SK-N-SH (cell line): ENCODE measurements at regions not wholly inside any gene's neighbourhood (a gene's known extent, or its start where the extent isn't known, plus 50 kb on each side); places are given as distances from the start of the nearest gene placed in this dataset.

Source experiments
- EP300 ChIP-seq, 2 experiments: IDR thresholded peaks; 2 replicates each; pipeline versions ENCODE4 v1.4.0 to v1.6.1; 2012; ENCODE audit warnings: borderline replicate concordance in 1 of 2, low read depth in 1 of 2, low read length in 1 of 2
- EZH2phosphoT487 ChIP-seq: fragments of 200-600 bp; sonication (generic); IDR thresholded peaks from 2 replicates; pipeline ENCODE4 v1.6.1; 2017; ENCODE audit warnings: low read depth, mixed run types, mild to moderate bottlenecking, antibody characterized with exemption, moderate library complexity, borderline replicate concordance
- GATA2 ChIP-seq: sonication (generic); formaldehyde crosslinking; IDR thresholded peaks from 2 replicates; pipeline ENCODE4 v1.5.0; 2020; ENCODE audit warnings: mild to moderate bottlenecking, missing genetic modification reagents
- JUND ChIP-seq: IDR thresholded peaks from 2 replicates; pipeline ENCODE4 v1.4.0; 2012
- NFIC ChIP-seq: IDR thresholded peaks from 2 replicates; pipeline ENCODE4 v1.4.0; 2012; ENCODE audit warnings: borderline replicate concordance
- POLR2AphosphoS5 ChIP-seq: IDR thresholded peaks from 2 replicates; pipeline ENCODE4 v1.6.1; 2012; ENCODE audit warnings: low read depth, low read length
- RCOR1 ChIP-seq: fragments of 150-350 bp; IDR thresholded peaks from 2 replicates; pipeline ENCODE4 v1.6.1; 2017; ENCODE audit warnings: antibody characterized with exemption, low read length
- TAF1 ChIP-seq: IDR thresholded peaks from 2 replicates; pipeline ENCODE4 v1.6.1; 2012; ENCODE audit warnings: low read depth, mild to moderate bottlenecking, low read length, moderate library complexity, borderline replicate concordance
- TCF12 ChIP-seq: IDR thresholded peaks from 2 replicates; pipeline ENCODE4 v1.4.0; 2012
- USF2 ChIP-seq: fragments of 150-350 bp; IDR thresholded peaks from 2 replicates; pipeline ENCODE4 v1.6.1; 2017; ENCODE audit warnings: antibody characterized with exemption, low read length, low read depth, borderline replicate concordance
- YY1 ChIP-seq: IDR thresholded peaks from 2 replicates; pipeline ENCODE4 v1.4.0; 2012; ENCODE audit warnings: low read depth, mild to moderate bottlenecking
- TF ChIP-seq, protein P1 (sequence below): fragments of 200-600 bp; sonication (generic); IDR thresholded peaks from 2 replicates; pipeline ENCODE4 v1.6.1; 2017; ENCODE audit warnings: antibody characterized with exemption, mild to moderate bottlenecking, moderate library complexity
- TF ChIP-seq, protein P2 (sequence below): IDR thresholded peaks from 2 replicates; pipeline ENCODE4 v1.4.0; 2012; ENCODE audit warnings: low read depth
- TF ChIP-seq, protein P3 (sequence below): IDR thresholded peaks from 2 replicates; pipeline ENCODE4 v1.6.1; 2012; ENCODE audit warnings: mild to moderate bottlenecking, low read depth, low read length, moderate library complexity

GRCh38 chr1:54460861-54461387 lies 54.7 kb upstream of the SSBP3 start:
- TF ChIP-seq, protein P1, sequence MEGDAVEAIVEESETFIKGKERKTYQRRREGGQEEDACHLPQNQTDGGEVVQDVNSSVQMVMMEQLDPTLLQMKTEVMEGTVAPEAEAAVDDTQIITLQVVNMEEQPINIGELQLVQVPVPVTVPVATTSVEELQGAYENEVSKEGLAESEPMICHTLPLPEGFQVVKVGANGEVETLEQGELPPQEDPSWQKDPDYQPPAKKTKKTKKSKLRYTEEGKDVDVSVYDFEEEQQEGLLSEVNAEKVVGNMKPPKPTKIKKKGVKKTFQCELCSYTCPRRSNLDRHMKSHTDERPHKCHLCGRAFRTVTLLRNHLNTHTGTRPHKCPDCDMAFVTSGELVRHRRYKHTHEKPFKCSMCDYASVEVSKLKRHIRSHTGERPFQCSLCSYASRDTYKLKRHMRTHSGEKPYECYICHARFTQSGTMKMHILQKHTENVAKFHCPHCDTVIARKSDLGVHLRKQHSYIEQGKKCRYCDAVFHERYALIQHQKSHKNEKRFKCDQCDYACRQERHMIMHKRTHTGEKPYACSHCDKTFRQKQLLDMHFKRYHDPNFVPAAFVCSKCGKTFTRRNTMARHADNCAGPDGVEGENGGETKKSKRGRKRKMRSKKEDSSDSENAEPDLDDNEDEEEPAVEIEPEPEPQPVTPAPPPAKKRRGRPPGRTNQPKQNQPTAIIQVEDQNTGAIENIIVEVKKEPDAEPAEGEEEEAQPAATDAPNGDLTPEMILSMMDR, result no peak
- TF ChIP-seq EZH2phosphoT487 (no peak), RCOR1 (no peak), YY1 (no peak), JUND (no peak), TCF12 (no peak), USF2 (no peak), GATA2 (CRISPR knock-in tag) (no peak), EP300 (IDR thresholded peaks at IDR 0.05; ENCODE audit: borderline replicate concordance in 1 of 2, low read depth in 1 of 2, low read length in 1 of 2) (no peak), POLR2AphosphoS5 (no peak), NFIC (no peak), TAF1 (no peak)
- TF ChIP-seq, protein P2, sequence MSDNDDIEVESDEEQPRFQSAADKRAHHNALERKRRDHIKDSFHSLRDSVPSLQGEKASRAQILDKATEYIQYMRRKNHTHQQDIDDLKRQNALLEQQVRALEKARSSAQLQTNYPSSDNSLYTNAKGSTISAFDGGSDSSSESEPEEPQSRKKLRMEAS, result no peak
- TF ChIP-seq, protein P3, sequence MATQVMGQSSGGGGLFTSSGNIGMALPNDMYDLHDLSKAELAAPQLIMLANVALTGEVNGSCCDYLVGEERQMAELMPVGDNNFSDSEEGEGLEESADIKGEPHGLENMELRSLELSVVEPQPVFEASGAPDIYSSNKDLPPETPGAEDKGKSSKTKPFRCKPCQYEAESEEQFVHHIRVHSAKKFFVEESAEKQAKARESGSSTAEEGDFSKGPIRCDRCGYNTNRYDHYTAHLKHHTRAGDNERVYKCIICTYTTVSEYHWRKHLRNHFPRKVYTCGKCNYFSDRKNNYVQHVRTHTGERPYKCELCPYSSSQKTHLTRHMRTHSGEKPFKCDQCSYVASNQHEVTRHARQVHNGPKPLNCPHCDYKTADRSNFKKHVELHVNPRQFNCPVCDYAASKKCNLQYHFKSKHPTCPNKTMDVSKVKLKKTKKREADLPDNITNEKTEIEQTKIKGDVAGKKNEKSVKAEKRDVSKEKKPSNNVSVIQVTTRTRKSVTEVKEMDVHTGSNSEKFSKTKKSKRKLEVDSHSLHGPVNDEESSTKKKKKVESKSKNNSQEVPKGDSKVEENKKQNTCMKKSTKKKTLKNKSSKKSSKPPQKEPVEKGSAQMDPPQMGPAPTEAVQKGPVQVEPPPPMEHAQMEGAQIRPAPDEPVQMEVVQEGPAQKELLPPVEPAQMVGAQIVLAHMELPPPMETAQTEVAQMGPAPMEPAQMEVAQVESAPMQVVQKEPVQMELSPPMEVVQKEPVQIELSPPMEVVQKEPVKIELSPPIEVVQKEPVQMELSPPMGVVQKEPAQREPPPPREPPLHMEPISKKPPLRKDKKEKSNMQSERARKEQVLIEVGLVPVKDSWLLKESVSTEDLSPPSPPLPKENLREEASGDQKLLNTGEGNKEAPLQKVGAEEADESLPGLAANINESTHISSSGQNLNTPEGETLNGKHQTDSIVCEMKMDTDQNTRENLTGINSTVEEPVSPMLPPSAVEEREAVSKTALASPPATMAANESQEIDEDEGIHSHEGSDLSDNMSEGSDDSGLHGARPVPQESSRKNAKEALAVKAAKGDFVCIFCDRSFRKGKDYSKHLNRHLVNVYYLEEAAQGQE, result no peak
